Activated naive CD8-positive, alpha-beta T cell treated with anti-CD3 and anti-CD28 coated beads, Interleukin-2, amount 50 U/mL, for 24 hours (primary cell): ENCODE measurements at regions not wholly inside any gene's neighbourhood (a gene's known extent, or its start where the extent isn't known, plus 50 kb on each side); places are given as distances from the start of the nearest gene placed in this dataset.
"Not testable (repeated sequence)": the region's sequence is repeated elsewhere in the genome, so short reads cannot be mapped to it uniquely, and the experiment has no call there.

Source experiments
- ATAC-seq: fragments of 150-1000 bp; cut with Tn5 transposase; one replicate; pipeline ENCODE4 v1.10.0; 2021
- DNase-seq: peaks from one replicate; pipeline ENCODE4 v3.0.0; 2021
- H3K27ac Mint-ChIP-seq: one replicate; pipeline ENCODE4 v1.8.0; 2021; ENCODE audit warnings: mild to moderate bottlenecking, mixed read lengths
- H3K27me3 Mint-ChIP-seq: one replicate; pipeline ENCODE4 v1.8.0; 2021; ENCODE audit warnings: mixed read lengths
- H3K36me3 Mint-ChIP-seq: one replicate; pipeline ENCODE4 v1.8.0; 2021; ENCODE audit warnings: low read depth, mixed read lengths
- H3K4me1 Mint-ChIP-seq: one replicate; pipeline ENCODE4 v1.8.0; 2021; ENCODE audit warnings: mixed read lengths
- H3K4me3 Mint-ChIP-seq: one replicate; pipeline ENCODE4 v1.8.0; 2021; ENCODE audit warnings: mild to moderate bottlenecking, moderate library complexity, mixed read lengths
- H3K9me3 Mint-ChIP-seq: one replicate; pipeline ENCODE4 v1.8.0; 2021; ENCODE audit warnings: mixed read lengths

DNA sequence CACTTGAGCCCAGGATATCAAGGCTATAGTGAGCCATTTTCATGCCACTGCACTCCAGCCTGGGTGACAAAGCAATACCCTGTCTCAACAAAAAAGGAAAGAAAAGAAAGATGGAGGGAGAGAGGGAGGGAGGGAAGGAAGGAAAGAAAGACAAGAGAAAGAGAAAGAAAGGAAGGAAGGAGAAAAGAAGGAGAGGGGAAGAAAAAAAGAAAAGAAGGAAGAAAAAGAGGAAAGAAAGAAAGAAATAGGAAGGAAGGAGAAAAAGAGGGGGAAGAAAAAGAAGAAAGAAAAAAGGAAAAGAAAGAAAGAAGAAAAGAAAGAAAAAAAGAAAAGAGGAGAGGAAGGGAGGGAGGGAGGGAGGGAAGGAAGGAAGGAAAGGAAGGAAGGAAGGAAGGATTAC, 321.5 kb upstream of the CNTNAP2 start:
- H3K27me3 Mint-ChIP-seq, result no peaks in the 10 kb centered on the region
- H3K4me1 Mint-ChIP-seq, result no peaks in the 10 kb centered on the region
- H3K36me3 Mint-ChIP-seq, result no peaks in the 10 kb centered on the region
- DNase-seq (no peak), ATAC-seq (no peak)
- no peak overlapping the region for H3K27ac Mint-ChIP-seq
- H3K9me3 Mint-ChIP-seq, result no peaks in the 10 kb centered on the region
- no peak overlapping the region for H3K4me3 Mint-ChIP-seq

DNA sequence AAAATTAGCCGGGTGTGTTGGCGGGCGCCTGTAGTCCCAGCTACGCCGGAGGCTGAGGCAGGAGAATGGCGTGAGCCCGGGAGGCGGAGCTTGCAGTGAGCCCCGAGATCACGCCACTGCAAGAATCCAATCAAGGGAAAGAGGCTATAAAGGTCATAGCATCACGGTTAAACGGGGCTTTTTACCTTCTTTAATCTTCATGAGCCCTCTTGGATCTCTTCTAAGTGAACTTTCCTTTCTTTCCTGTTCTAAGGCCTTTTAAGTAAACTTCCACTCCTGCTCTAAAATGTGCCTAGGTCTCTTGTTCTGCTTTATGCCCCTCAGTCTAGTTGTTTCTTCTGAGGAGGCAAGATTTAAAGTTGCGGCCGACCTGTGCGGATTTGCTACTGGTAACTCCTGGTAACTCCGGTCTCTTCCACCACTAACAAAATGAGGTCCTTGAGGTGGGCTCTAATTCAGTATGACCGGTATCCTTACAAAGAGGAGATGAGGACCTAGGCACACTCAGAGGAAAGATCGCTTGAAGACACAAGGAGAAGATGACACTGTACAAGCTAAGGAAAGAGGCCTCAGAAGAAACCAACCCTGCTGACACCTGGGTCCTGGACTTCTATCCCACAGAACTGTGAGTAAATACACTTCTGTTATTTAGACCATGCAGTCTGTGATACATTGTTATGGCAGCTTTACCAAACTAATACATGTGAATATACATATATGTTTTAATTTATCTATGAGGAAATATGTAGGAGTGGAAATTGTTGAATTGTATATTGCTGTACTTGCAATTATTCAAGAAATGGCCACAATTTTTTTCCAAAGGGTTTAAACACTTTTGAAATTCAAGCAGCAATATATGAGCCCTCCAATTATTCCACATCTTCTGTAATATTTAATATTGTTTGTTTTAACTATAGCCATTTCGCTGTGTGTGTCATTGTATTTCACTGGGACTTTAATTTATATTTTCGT, 331.5 kb upstream of the CNTNAP2 start:
- no peak for ATAC-seq
- Mint-ChIP-seq H3K27ac (no peak overlapping the region), H3K27me3 (no peaks in the 10 kb centered on the region)

DNA sequence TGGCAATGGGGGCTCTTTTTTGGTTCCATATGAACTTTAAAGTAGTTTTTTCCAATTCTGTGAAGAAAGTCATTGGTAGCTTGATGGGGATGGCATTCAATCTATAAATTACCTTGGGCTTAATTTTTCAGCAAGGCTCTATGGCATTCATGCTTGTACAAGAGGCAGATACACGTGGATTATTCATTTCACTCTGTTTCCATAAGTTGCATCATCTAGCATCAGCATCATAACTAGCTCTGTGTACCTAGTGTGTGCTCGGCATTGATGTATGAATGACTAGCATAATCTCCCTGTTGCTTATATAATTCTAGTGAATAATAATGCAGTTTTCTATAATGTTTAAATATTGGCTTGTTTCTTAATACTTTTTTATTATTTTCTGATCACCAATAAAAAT, 335.2 kb upstream of the CNTNAP2 start:
- H3K36me3 Mint-ChIP-seq, DNase-seq, H3K4me3 Mint-ChIP-seq, H3K27me3 Mint-ChIP-seq, H3K4me1 Mint-ChIP-seq, H3K27ac Mint-ChIP-seq, ATAC-seq: not testable (repeated sequence)
- H3K9me3 Mint-ChIP-seq, result peaks cover 12% of the 10 kb centered on the region

More for the DNA sequence above, 331.5 kb upstream of the CNTNAP2 start:
- DNase-seq, result no peak
- H3K9me3 Mint-ChIP-seq, result peaks cover 12% of the 10 kb centered on the region
- H3K4me3 Mint-ChIP-seq, result no peak overlapping the region
- H3K4me1 Mint-ChIP-seq, result no peaks in the 10 kb centered on the region
- H3K36me3 Mint-ChIP-seq, result no peaks in the 10 kb centered on the region

DNA sequence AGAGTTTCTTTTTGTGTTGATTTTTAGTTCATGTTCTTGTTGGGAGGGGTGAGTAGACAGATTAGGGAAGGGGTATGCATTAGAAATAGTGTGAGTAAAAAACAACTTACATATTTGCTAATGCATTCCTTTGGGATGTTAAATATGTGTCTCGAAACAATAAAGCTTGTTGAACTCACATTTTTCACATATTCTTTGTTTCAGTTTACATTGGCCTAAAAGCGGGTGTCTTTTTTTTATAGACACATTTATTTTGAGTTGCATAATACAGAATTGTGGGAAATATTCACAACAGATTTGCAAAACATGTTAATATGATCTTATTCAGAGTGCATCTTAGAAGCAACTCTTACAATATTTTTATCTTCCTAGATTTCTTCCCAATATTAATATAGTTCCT, 337.5 kb upstream of the CNTNAP2 start:
- Mint-ChIP-seq H3K4me1 (no peaks in the 10 kb centered on the region), H3K4me3 (no peak overlapping the region), H3K27ac (no peak overlapping the region), H3K27me3 (no peaks in the 10 kb centered on the region), H3K36me3 (no peaks in the 10 kb centered on the region), H3K9me3 (peaks cover 10% of the 10 kb centered on the region)
- no peak for ATAC-seq
- DNase-seq, result no peak

DNA sequence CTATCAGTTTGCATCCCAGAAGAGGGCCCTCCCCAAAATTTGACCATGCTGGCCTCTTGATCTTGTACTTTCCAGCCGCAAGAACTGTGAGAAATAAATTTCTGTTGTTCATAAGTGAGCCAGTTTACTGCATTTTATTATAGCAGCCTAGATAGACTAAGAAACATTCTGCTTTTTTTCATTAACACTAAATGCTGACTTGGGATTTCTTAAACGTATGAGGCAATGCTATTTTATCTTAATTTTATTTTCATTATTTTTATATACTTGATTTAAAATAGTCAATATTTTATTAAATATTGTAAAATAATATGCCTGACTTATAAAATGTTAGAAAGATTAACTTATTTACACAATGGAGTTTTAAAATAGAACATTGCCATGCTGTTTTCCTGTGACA, 341.8 kb upstream of the CNTNAP2 start:
- no peak for DNase-seq
- H3K27me3 Mint-ChIP-seq, result no peaks in the 10 kb centered on the region

DNA sequence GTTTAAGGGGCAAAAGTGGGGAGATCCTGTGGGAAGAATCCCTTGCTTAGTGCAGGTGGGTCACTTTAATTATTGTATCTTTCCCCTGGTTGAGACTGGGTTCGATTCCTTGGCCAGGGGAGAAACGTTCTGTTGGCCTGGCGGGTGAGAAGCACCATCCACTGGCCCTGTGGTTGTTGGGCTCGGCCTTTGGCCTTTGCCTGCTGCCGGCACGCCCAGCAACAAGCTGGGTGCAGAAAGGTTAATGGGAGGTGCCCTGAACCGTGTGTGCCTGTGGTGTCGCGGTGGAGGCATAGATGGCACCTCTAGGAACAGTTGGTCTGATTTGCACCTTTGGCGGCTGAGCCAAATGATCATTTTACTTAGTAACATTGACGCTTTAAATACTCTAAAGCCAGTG, 363.6 kb upstream of the CNTNAP2 start:
- Mint-ChIP-seq H3K36me3 (no peaks in the 10 kb centered on the region), H3K27ac (no peak overlapping the region), H3K4me1 (no peaks in the 10 kb centered on the region), H3K9me3 (peaks cover 26% of the 10 kb centered on the region), H3K27me3 (no peaks in the 10 kb centered on the region), H3K4me3 (no peak overlapping the region)
- DNase-seq, result no peak
- ATAC-seq, result no peak

More for the DNA sequence above, 341.8 kb upstream of the CNTNAP2 start:
- H3K27ac Mint-ChIP-seq, result no peak overlapping the region
- H3K4me1 Mint-ChIP-seq, result no peaks in the 10 kb centered on the region
- H3K36me3 Mint-ChIP-seq, result no peaks in the 10 kb centered on the region
- H3K4me3 Mint-ChIP-seq, result no peak overlapping the region
- peaks cover 13% of the 10 kb centered on the region for H3K9me3 Mint-ChIP-seq
- no peak for ATAC-seq

DNA sequence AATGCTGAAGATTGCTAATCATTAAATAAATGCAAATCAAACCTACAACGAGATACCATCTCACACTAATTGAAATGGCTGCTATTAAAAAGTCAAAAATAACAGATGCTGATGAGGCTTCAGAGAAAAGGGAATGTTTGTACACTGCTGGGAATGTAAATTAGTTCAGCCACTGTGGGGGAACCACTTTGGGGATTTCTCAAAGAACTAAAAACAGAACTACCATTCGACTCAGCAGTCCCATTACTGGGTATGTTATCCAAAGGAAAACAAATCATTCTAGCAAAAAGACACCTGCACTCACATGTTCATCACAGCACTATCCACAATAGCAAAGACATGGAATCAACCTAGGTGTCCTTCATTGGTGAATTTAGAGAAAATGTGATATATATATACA, 379.0 kb upstream of the CNTNAP2 start:
- Mint-ChIP-seq H3K27me3 (no peaks in the 10 kb centered on the region), H3K4me3 (no peak overlapping the region), H3K4me1 (no peaks in the 10 kb centered on the region), H3K9me3 (no peaks in the 10 kb centered on the region), H3K36me3 (no peaks in the 10 kb centered on the region), H3K27ac (no peak overlapping the region)
- DNase-seq, result no peak
- ATAC-seq, result no peak

DNA sequence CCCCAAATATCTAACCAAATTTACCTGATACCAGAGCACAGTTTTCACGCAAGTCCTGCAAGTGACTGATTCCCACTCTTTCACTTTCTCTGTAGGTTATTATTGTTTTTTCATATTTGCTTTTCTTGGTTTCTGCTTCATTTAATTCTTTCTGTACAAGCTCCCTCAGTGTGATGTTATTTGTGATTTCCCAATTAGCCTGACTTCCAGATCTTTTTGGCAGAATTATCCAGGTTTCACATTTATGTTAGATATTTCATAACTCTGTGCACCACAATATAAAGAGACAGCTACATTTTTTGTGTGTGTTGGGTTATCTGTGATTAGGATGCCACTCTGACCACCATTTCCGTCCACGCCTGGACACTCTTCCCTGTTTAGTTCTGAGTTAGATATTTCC, 381.5 kb upstream of the CNTNAP2 start:
- no peaks in the 10 kb centered on the region for H3K27me3 Mint-ChIP-seq
- no peaks in the 10 kb centered on the region for H3K9me3 Mint-ChIP-seq
- H3K4me3 Mint-ChIP-seq, result no peak overlapping the region
- no peaks in the 10 kb centered on the region for H3K4me1 Mint-ChIP-seq
- no peaks in the 10 kb centered on the region for H3K36me3 Mint-ChIP-seq
- DNase-seq (no peak), ATAC-seq (no peak)
- H3K27ac Mint-ChIP-seq, result no peak overlapping the region

DNA sequence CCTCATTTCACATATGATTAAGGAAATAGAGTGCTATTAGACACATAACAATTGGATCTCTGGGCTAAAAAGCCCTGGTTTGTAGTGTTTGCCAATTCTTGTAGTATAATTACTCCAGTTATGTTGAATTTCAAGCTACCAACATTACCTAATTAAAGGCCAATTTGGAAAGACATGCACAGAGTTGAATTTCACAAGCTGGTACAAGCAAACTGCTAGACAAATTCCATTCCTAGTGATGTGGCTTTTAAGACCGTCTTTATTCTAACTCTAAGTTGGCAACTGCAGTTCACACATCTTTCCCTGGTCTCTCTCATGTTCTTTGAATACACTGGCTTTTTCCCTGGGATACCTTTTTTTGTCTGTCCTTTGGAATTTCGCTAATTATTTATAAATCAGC, 384.1 kb upstream of the CNTNAP2 start:
- Mint-ChIP-seq H3K27ac (no peak overlapping the region), H3K9me3 (peaks cover 8% of the 10 kb centered on the region), H3K27me3 (no peaks in the 10 kb centered on the region), H3K36me3 (no peaks in the 10 kb centered on the region), H3K4me3 (no peak overlapping the region), H3K4me1 (no peaks in the 10 kb centered on the region)
- DNase-seq, result no peak
- ATAC-seq, result no peak

DNA sequence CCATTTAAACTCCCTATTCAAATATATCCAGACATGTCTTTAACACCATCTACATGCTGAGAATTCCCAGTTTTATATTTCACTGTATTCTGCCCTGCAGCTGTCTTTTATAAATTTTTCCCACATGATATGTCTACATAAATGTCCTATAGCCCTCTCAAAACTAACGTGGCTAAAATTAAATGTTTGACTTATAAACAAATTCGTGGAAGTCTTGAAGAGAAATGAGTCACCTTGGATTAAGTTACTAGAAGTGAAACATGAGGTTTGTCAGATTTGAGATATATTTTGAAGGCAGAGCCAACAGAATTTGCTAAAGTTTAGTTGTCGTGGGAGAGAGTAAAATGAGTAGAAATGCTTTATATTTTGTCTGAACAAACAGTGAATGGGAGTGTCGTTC, 386.9 kb upstream of the CNTNAP2 start:
- Mint-ChIP-seq H3K9me3 (peaks cover 8% of the 10 kb centered on the region), H3K27ac (no peak overlapping the region), H3K27me3 (no peaks in the 10 kb centered on the region), H3K4me3 (no peak overlapping the region), H3K36me3 (no peaks in the 10 kb centered on the region), H3K4me1 (no peaks in the 10 kb centered on the region)
- DNase-seq (no peak), ATAC-seq (no peak)

DNA sequence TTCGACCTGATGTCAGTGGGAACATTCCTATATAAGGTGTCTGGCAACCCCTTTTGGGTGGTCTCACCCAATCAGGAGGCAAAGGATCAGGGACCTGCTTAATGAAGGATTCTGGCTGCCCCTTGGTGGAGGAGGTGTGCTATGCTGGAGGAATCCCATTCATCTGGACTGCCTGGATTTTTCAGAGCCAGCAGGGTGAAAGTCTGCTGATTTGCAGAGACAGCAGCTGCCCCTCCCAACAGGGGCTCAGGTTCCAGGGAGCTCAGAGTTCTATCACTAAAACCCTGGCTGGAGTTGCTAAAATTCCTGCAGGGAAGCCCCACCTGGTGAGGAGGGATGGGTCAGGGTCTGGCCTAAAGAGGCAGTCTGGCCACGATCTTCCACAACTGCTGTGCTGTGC, 398.5 kb upstream of the CNTNAP2 start:
- H3K36me3 Mint-ChIP-seq, result no peaks in the 10 kb centered on the region
- ATAC-seq (no peak), DNase-seq (no peak)
- H3K27ac Mint-ChIP-seq, result no peak overlapping the region
- H3K27me3 Mint-ChIP-seq, result no peaks in the 10 kb centered on the region
- H3K4me3 Mint-ChIP-seq, result no peak overlapping the region
- H3K9me3 Mint-ChIP-seq, result peaks cover 4% of the 10 kb centered on the region
- H3K4me1 Mint-ChIP-seq, result no peaks in the 10 kb centered on the region

DNA sequence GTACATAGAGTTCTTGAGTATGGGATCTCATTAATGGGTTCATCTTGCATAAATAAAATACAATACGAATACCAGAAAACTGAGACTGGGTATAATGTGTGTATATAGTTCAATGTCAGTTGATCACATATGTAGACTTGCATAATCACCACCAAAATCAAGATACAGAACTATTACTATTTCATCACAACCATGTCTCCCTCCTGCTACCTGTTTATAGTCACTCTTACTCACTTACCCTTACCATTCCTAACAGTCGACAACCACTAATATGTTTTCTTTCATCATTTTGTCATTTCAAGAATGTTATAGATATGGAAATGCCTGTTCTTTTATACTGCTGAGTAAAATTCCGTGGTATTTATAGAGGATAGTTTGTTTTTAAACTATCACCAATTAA, 416.1 kb upstream of the CNTNAP2 start:
- Mint-ChIP-seq H3K9me3 (no peaks in the 10 kb centered on the region), H3K4me3 (no peak overlapping the region), H3K4me1 (no peaks in the 10 kb centered on the region), H3K36me3 (no peaks in the 10 kb centered on the region), H3K27ac (no peak overlapping the region), H3K27me3 (no peaks in the 10 kb centered on the region)
- no peak for DNase-seq
- ATAC-seq, result no peak

DNA sequence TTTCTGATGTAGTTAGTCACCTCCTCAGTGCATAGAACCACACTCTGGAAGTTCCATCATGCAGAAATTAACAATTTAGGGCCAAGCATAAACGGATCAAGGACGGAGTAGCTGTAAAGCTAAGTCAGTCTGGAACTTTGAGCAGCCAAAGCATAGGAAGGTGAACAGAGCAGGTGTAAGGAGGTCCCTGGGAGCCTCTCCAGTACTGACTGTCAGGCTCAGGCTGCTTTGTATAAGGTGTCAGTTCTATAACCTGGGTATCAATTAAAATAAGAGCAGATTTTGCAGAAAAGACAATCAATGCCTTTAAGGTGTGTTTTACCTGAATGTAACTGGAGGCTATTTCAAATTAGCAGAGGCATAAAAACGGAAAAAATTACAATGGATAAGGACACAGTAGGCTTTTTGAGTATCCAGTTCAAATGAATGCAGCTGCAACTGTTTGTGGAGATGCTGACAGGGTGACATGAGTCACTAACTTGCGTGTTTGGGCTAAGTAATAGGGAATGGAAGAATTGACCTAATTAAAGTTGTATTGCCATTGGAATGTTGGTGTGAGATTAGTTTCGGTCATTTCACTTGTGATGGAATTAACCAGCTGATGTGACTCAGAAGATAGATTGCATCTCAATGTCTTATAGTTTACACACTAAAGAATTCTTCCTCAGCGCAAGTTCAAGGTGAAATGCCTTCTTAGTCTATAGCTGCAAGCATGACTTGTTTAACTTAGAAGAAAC, 417.9 kb upstream of the CNTNAP2 start:
- no peak for DNase-seq
- no peak for ATAC-seq
- Mint-ChIP-seq H3K9me3 (no peaks in the 10 kb centered on the region), H3K4me1 (no peaks in the 10 kb centered on the region), H3K4me3 (no peak overlapping the region), H3K27me3 (no peaks in the 10 kb centered on the region), H3K36me3 (no peaks in the 10 kb centered on the region), H3K27ac (no peak overlapping the region)

DNA sequence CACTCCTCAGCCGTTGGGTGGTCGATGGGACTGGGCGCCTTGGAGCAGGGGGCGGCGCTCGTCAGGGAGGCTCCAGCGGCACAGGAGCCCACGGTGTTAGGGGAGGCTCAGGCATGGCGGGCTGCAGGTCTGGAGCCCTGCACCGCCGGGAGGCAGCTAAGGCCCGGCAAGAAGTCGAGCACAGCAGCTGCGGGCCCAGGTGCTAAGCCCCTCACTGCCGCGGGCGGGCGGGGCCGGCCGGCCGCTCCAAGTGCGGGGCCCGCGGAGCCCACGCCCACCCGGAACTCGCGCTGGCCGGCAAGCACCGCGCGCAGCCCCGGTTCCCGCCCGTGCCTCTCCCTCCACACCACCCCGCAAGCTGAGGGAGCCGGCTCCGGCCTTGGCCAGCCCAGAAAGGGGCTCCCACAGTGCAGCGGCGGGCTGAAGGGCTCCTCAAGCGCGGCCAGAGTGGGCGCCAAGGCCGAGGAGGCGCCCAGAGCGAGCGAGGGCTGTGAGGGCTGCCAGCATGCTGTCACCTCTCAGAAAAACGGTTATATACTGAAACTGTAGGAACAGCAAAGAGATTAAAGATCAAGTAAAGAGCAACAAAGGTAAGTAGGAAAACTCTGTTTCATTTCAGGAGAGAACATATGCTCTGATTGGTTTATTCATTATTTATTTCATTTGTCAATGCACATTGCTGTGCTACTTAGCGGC, 419.0 kb upstream of the CNTNAP2 start:
- H3K36me3 Mint-ChIP-seq, H3K27ac Mint-ChIP-seq, H3K4me3 Mint-ChIP-seq, DNase-seq, H3K4me1 Mint-ChIP-seq, H3K9me3 Mint-ChIP-seq, H3K27me3 Mint-ChIP-seq, ATAC-seq: not testable (repeated sequence)

DNA sequence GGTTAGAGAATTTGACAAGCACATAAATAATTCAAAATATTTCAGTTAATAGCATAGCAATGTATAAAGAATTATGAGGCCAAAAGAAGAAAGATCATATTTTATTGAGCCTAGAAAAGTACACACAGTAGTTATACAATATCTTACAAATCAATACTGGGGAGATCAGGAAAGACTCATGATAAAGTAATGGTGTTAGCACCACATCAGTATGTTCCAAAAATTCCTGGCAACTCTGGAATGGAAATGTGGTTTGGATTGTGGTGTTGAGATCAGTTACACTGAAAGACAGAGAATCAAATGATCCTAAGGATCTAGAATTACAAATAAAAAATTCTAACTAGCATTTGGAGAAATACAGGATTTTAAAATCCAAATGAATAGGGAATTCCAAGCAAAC, 420.5 kb upstream of the CNTNAP2 start:
- no peaks in the 10 kb centered on the region for H3K4me1 Mint-ChIP-seq
- no peak for DNase-seq
- H3K9me3 Mint-ChIP-seq, result no peaks in the 10 kb centered on the region
- no peak for ATAC-seq
- H3K27me3 Mint-ChIP-seq, result no peaks in the 10 kb centered on the region
- no peak overlapping the region for H3K4me3 Mint-ChIP-seq
- no peaks in the 10 kb centered on the region for H3K36me3 Mint-ChIP-seq
- H3K27ac Mint-ChIP-seq, result no peak overlapping the region
